MCF 10A (cell line): ENCODE measurements at regions not wholly inside any gene's neighbourhood (a gene's known extent, or its start where the extent isn't known, plus 50 kb on each side); places are given as distances from the start of the nearest gene placed in this dataset.

Source experiments
- BruUV-seq: library from RNA; stranded (reverse); fragments of 400-500 nt; replicated peaks from 2 replicates; lab custom pipeline; 2021; lab: Mats Ljungman, UMichigan
- CTCF ChIA-PET: fragments of 300-600 bp; sonication (Branson Sonifier 250); formaldehyde crosslinking; extraction: SDS; loops from one replicate; lab custom pipeline; 2021; ENCODE audit warnings: antibody characterized with exemption, inconsistent platforms; lab: Yijun Ruan, JAX
- POLR2A ChIA-PET: fragments of 300-600, 350-650 bp; sonication (Branson Sonifier 250); formaldehyde crosslinking; extraction: SDS; loops from one replicate; lab custom pipeline; 2020; ENCODE audit warnings: antibody characterized with exemption, inconsistent platforms; lab: Yijun Ruan, JAX
- DNase-seq: peaks from one replicate; pipeline ENCODE4 v3.0.0-alpha.2; 2018; ENCODE audit not compliant: unreplicated experiment
- H3K27ac Mint-ChIP-seq: one replicate; pipeline ENCODE4 v1.8.0; 2022; ENCODE audit warnings: mild to moderate bottlenecking, low read depth, mixed read lengths; ENCODE audit not compliant: unreplicated experiment
- H3K27me3 Mint-ChIP-seq: one replicate; pipeline ENCODE4 v1.8.0; 2022; ENCODE audit warnings: mixed read lengths; ENCODE audit not compliant: insufficient read depth, unreplicated experiment
- H3K36me3 Mint-ChIP-seq: one replicate; pipeline ENCODE4 v1.8.0; 2022; ENCODE audit warnings: mild to moderate bottlenecking, moderate library complexity, mixed read lengths; ENCODE audit not compliant: insufficient read depth, unreplicated experiment
- H3K4me1 Mint-ChIP-seq: one replicate; pipeline ENCODE4 v1.8.0; 2022; ENCODE audit warnings: mixed read lengths; ENCODE audit not compliant: insufficient read depth, unreplicated experiment
- H3K4me3 Mint-ChIP-seq: one replicate; pipeline ENCODE4 v1.8.0; 2022; ENCODE audit warnings: mild to moderate bottlenecking, moderate library complexity, mixed read lengths; ENCODE audit not compliant: unreplicated experiment
- H3K9me3 Mint-ChIP-seq: one replicate; pipeline ENCODE4 v1.8.0; 2022; ENCODE audit warnings: mixed read lengths; ENCODE audit not compliant: unreplicated experiment
- intact Hi-C: fragments of 100-400 bp; cut with micrococcal nuclease; formaldehyde crosslinking; loops from 2 replicates; pipeline ENCODE4 v1.14.1; 2022
- TF ChIP-seq, protein P1 (sequence below): fragments of 200-600 bp; IDR thresholded peaks from one replicate; pipeline ENCODE4 v1.8.0; 2022; ENCODE audit warnings: antibody characterized with exemption, mild to moderate bottlenecking; ENCODE audit not compliant: unreplicated experiment

DNA sequence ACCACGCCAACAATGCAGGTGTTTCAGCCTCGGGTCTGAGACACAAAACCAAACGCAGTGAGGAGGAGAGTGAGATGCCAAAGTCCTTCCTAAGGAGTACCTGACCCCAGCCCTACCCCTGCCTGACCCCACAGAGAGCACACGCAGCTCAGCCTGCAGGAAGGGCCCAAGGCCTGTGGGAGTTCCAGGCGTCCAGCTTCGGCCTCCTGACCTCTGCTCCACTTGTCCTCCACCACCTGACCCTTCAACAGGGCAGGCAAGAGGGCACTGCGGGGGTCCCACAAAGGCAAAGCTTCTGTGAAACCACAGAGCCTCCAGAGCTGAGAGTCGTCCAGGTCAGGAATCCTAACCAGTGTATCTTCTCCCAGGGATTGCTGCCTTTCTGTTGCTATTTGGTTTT, 122.0 kb upstream of the PPP2R2D start:
- CTCF ChIA-PET, result no interaction called here
- intact Hi-C loops, result no loop called here
- H3K4me1 Mint-ChIP-seq, result no peaks in the 10 kb centered on the region
- TF ChIP-seq, protein P1, sequence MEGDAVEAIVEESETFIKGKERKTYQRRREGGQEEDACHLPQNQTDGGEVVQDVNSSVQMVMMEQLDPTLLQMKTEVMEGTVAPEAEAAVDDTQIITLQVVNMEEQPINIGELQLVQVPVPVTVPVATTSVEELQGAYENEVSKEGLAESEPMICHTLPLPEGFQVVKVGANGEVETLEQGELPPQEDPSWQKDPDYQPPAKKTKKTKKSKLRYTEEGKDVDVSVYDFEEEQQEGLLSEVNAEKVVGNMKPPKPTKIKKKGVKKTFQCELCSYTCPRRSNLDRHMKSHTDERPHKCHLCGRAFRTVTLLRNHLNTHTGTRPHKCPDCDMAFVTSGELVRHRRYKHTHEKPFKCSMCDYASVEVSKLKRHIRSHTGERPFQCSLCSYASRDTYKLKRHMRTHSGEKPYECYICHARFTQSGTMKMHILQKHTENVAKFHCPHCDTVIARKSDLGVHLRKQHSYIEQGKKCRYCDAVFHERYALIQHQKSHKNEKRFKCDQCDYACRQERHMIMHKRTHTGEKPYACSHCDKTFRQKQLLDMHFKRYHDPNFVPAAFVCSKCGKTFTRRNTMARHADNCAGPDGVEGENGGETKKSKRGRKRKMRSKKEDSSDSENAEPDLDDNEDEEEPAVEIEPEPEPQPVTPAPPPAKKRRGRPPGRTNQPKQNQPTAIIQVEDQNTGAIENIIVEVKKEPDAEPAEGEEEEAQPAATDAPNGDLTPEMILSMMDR, result no peak
- POLR2A ChIA-PET, result no interaction called here
- no peak overlapping the region for H3K4me3 Mint-ChIP-seq
- H3K9me3 Mint-ChIP-seq, result peaks cover 48% of the 10 kb centered on the region
- H3K27ac Mint-ChIP-seq, result no peak overlapping the region
- H3K27me3 Mint-ChIP-seq, result no peaks in the 10 kb centered on the region
- BruUV-seq, result no TSS peak
- H3K36me3 Mint-ChIP-seq, result no peaks in the 10 kb centered on the region
- no peak for DNase-seq

DNA sequence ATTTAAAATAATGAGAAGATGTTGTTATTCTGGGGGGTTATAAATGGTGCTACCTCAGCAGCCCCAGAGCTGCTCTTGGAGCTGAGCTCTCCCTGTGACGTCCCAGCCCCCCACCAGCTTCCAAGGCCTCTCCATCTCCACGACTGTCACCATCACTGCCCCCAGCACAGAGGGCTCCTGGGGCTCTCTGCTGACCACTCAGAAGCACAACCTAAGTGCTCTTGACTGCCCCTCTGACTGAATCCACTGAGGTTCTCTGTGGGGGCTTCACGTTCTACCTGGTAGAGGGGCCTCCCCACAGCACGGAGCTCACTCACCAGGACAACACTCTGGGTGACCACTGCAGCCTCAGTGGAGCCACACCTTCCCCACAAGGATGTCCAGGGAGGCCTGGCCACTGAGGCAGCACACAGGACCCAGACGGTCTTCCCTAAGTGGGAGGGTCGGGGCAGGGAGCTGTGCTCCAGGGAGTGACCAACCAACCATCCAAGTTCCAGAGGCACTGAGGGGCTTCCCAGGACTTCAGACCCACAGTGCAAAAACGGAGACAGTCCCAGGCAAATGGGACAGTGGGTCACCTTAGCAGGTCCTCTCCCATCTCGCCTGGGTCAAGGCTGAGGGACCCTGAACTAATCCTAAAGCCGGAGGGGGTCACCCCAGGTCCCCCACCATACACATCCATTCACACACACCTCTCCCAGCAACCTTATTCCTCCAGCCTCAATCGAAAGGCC, 121.0 kb upstream of the PPP2R2D start:
- no peaks in the 10 kb centered on the region for H3K36me3 Mint-ChIP-seq
- peaks cover 52% of the 10 kb centered on the region for H3K9me3 Mint-ChIP-seq
- no peaks in the 10 kb centered on the region for H3K27me3 Mint-ChIP-seq
- H3K27ac Mint-ChIP-seq, result no peak overlapping the region
- intact Hi-C loops, result no loop called here
- H3K4me1 Mint-ChIP-seq, result no peaks in the 10 kb centered on the region
- no TSS peak for BruUV-seq
- POLR2A ChIA-PET, result interaction anchor here (0.6 kb wide), 1 partner anchor 217 kb away, joined by 6 read pairs; no protein-coding TSS in a partner anchor
- CTCF ChIA-PET, result interaction anchor here (0.5 kb wide), 1 partner anchor 1253 kb away, joined by 3 read pairs; no protein-coding TSS in a partner anchor
- H3K4me3 Mint-ChIP-seq, result no peak overlapping the region
- TF ChIP-seq, protein P1, result no peak
- DNase-seq, result no peak

DNA sequence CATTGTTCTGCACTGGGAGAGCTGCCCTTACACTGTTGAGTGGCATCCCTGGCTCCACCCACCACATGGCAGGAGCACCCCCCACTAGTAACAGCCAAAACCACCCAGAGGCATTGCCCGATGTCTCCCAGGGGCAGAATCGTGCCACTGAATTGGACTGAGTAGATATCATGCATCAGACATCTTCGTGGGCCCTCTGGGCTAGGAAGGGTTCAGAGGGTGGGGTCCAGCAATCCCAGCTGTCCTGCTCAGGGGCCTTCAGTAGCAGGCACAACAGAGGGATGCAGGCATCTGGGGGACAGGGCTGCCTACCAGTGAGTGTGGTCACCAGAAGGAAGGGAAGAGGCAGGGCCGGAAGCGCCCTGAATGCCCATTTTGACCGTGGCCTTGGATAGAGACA, 119.7 kb upstream of the PPP2R2D start:
- POLR2A ChIA-PET, result no interaction called here
- DNase-seq, result no peak
- Mint-ChIP-seq H3K36me3 (no peaks in the 10 kb centered on the region), H3K9me3 (peaks cover 57% of the 10 kb centered on the region), H3K4me1 (no peaks in the 10 kb centered on the region), H3K4me3 (no peak overlapping the region), H3K27ac (no peak overlapping the region), H3K27me3 (no peaks in the 10 kb centered on the region)
- TF ChIP-seq, protein P1, result no peak
- intact Hi-C loops, result no loop called here
- BruUV-seq, result no TSS peak
- CTCF ChIA-PET, result interaction anchor here (0.6 to 0.8 kb wide), 2 partner anchors 51 to 1527 kb away, joined by 3 read pairs; no protein-coding TSS in a partner anchor

DNA sequence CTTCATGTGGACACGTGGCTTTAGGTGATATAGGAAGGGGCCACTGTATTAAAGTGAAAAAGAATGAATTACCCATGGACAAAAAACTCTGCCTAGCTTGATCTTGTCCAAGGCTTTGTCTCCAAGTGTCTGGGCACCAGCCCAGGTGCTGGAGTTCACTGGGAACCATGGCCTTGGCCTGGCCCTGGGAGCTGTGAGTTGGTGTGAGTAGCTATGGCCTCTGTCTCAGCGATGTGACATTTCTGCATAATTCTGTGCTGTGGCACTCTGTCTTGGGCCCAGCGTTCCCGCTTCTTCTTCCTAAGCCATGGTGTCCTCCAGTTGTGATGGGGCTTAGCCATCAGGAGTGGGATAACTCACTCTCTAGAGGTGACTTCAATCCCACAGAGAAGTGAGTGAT, 119.0 kb upstream of the PPP2R2D start:
- DNase-seq, result no peak
- Mint-ChIP-seq H3K9me3 (peaks cover 52% of the 10 kb centered on the region), H3K27me3 (no peaks in the 10 kb centered on the region), H3K36me3 (no peaks in the 10 kb centered on the region), H3K4me3 (no peak overlapping the region), H3K4me1 (no peaks in the 10 kb centered on the region), H3K27ac (no peak overlapping the region)
- ChIA-PET CTCF (interaction anchor here (0.8 kb wide), 1 partner anchor 1528 kb away, joined by 3 read pairs; no protein-coding TSS in a partner anchor), POLR2A (no interaction called here)
- intact Hi-C loops, result no loop called here
- TF ChIP-seq, protein P1, result no peak
- no TSS peak for BruUV-seq
